ENCODE measurements at regions not wholly inside any gene's neighbourhood (a gene's known extent, or its start where the extent isn't known, plus 50 kb on each side); places are given as distances from the start of the nearest gene placed in this dataset.

GRCh38 chr7:81822811-81823210 is 53.0 kb upstream of the HGF start:
- no peak overlapping the region for H3K4me3 ChIP-seq (ENCODE audit: low read length in 3 of 3)
- no peak overlapping the region for H3K9ac ChIP-seq (ENCODE audit: low read length in 3 of 3)

GRCh38 chr7:81819861-81820260 is 50.0 kb upstream of the HGF start:
- Histone ChIP-seq H3K27me3 (ENCODE audit: control insufficient read depth, insufficient read depth, low read length) (no peaks in the 10 kb centered on the region), H3K9ac (ENCODE audit: low read length in 3 of 3) (no peak overlapping the region), H3K4me3 (ENCODE audit: low read length in 3 of 3) (no peak overlapping the region), H3K9me3 (ENCODE audit: control insufficient read depth in 2 of 3, insufficient read depth in 1 of 3, low read length in 3 of 3) (no peaks in the 10 kb centered on the region), H3K4me1 (ENCODE audit: control insufficient read depth in 2 of 3, insufficient read depth in 2 of 3, low read depth in 1 of 3, low read length in 3 of 3) (no peaks in the 10 kb centered on the region), H3K36me3 (ENCODE audit: control insufficient read depth in 2 of 3, insufficient read depth in 3 of 3, low read length in 3 of 3) (no peaks in the 10 kb centered on the region), H3K27ac (ENCODE audit: low read depth in 2 of 2, low read length in 2 of 2) (no peak overlapping the region)
- no peak for FAIRE-seq
- TF ChIP-seq CTCF (IDR thresholded peaks at IDR 0.05; ENCODE audit: borderline replicate concordance, extremely low read depth, insufficient read depth) = no peak
- intact Hi-C loops (cut with DNase I) = no loop called here
- no peak for DNase-seq

More at GRCh38 chr7:81822811-81823210, 53.0 kb upstream of the HGF start:
- no peak for TF ChIP-seq CTCF (IDR thresholded peaks at IDR 0.05; ENCODE audit: borderline replicate concordance, extremely low read depth, insufficient read depth)
- intact Hi-C loops (cut with DNase I) = no loop called here
- no peaks in the 10 kb centered on the region for H3K9me3 ChIP-seq (ENCODE audit: control insufficient read depth in 2 of 3, insufficient read depth in 1 of 3, low read length in 3 of 3)
- DNase-seq = no peak
- FAIRE-seq = no peak
- H3K36me3 ChIP-seq (ENCODE audit: control insufficient read depth in 2 of 3, insufficient read depth in 3 of 3, low read length in 3 of 3) = no peaks in the 10 kb centered on the region
- H3K27me3 ChIP-seq (ENCODE audit: control insufficient read depth, insufficient read depth, low read length) = no peaks in the 10 kb centered on the region
- H3K4me1 ChIP-seq (ENCODE audit: control insufficient read depth in 2 of 3, insufficient read depth in 2 of 3, low read depth in 1 of 3, low read length in 3 of 3) = no peaks in the 10 kb centered on the region
- H3K27ac ChIP-seq (ENCODE audit: low read depth in 2 of 2, low read length in 2 of 2) = no peak overlapping the region
